ENCODE measurements at regions not wholly inside any gene's neighbourhood (a gene's known extent, or its start where the extent isn't known, plus 50 kb on each side); places are given as distances from the start of the nearest gene placed in this dataset.

GRCh38 chr1:199333180-199333579 is 694.3 kb upstream of the NR5A2 start:
- DNase-seq (ENCODE audit: low read depth), result no peak

GRCh38 chr1:199335496-199335895 is 692.0 kb upstream of the NR5A2 start:
- no peak for DNase-seq (ENCODE audit: low read depth)

- no peak for DNase-seq (ENCODE audit: low read depth)
These were observed 690.5 kb upstream of the NR5A2 start for GRCh38 chr1:199336745-199337640.

GRCh38 chr1:199338760-199339159 is 688.8 kb upstream of the NR5A2 start:
- no peak for DNase-seq (ENCODE audit: low read depth)

GRCh38 chr1:199352351-199352750 is 675.2 kb upstream of the NR5A2 start:
- DNase-seq (ENCODE audit: low read depth), result no peak

GRCh38 chr1:199353906-199354305 is 673.6 kb upstream of the NR5A2 start:
- DNase-seq (ENCODE audit: low read depth), result no peak

- no peak for DNase-seq (ENCODE audit: low read depth)
These were observed 670.9 kb upstream of the NR5A2 start for GRCh38 chr1:199356561-199356960.

- DNase-seq (ENCODE audit: low read depth), result no peak
These were observed 669.9 kb upstream of the NR5A2 start for GRCh38 chr1:199357599-199357998.

- DNase-seq (ENCODE audit: low read depth), result no peak
These were observed 664.5 kb upstream of the NR5A2 start for GRCh38 chr1:199362996-199363395.

GRCh38 chr1:199373139-199373538 is 654.4 kb upstream of the NR5A2 start:
- no peak for DNase-seq (ENCODE audit: low read depth)

- no peak for DNase-seq (ENCODE audit: low read depth)
These were observed 650.3 kb upstream of the NR5A2 start for GRCh38 chr1:199377211-199377610.

- DNase-seq (ENCODE audit: low read depth), result no peak
These were observed 643.7 kb upstream of the NR5A2 start for GRCh38 chr1:199383793-199384192.

- no peak for DNase-seq (ENCODE audit: low read depth)
These were observed 632.7 kb upstream of the NR5A2 start for GRCh38 chr1:199394856-199395255.

GRCh38 chr1:199396456-199396855 is 631.1 kb upstream of the NR5A2 start:
- no peak for DNase-seq (ENCODE audit: low read depth)

GRCh38 chr1:199399996-199400724 is 627.4 kb upstream of the NR5A2 start:
- no peak for DNase-seq (ENCODE audit: low read depth)

GRCh38 chr1:199403531-199404116 is 623.9 kb upstream of the NR5A2 start:
- peak; percentile 50 for DNase-seq (ENCODE audit: low read depth)

GRCh38 chr1:199404191-199404590 is 623.3 kb upstream of the NR5A2 start:
- DNase-seq (ENCODE audit: low read depth), result peak; percentile 38

- peak; percentile 15 for DNase-seq (ENCODE audit: low read depth)
These were observed 622.5 kb upstream of the NR5A2 start for GRCh38 chr1:199404976-199405375.

GRCh38 chr1:199405634-199406196 is 621.8 kb upstream of the NR5A2 start:
- no peak for DNase-seq (ENCODE audit: low read depth)

- DNase-seq (ENCODE audit: low read depth), result no peak
These were observed 617.0 kb upstream of the NR5A2 start for GRCh38 chr1:199410462-199410861.

- DNase-seq (ENCODE audit: low read depth), result no peak
These were observed 616.0 kb upstream of the NR5A2 start for GRCh38 chr1:199411506-199411905.

GRCh38 chr1:199422206-199422605 is 605.3 kb upstream of the NR5A2 start:
- peak; percentile 31 for DNase-seq (ENCODE audit: low read depth)

GRCh38 chr1:199447906-199448305 is 579.6 kb upstream of the NR5A2 start:
- DNase-seq (ENCODE audit: low read depth), result no peak

Data from HS-27A (cell line).